HG03439 (cell line): ENCODE measurements at regions not wholly inside any gene's neighbourhood (a gene's known extent, or its start where the extent isn't known, plus 50 kb on each side); places are given as distances from the start of the nearest gene placed in this dataset.

Source experiments
- ATAC-seq: cut with Tn5 transposase; IDR thresholded peaks from one replicate; pipeline ENCODE4 v1.9.1; 2021; ENCODE audit warnings: mild to moderate bottlenecking, moderate library complexity; ENCODE audit not compliant: unreplicated experiment

DNA sequence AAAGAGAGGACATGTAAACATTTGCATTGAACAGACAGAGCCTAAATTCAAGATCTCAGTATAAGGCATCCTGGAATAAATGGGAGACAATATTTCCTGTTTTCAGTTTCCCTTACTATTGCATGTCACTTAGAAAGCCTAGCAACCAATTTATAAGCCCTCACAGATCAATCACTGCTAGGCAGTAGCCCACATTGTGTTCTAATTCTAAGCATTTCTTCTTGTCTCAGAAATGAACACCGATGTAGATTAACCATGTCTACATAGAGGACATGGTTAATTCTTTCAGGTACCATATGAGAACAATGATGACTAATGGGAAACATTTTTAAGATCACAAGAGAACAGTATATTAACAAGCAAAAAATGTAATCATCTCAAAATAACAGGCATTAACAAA, 79.6 kb upstream of the HMHB1 start:
- ATAC-seq: no peak

- ATAC-seq: no peak
These were observed 81.7 kb upstream of the HMHB1 start for GRCh38 chr5:143730112-143730801.

- no peak for ATAC-seq
These were observed 82.5 kb upstream of the HMHB1 start for GRCh38 chr5:143729334-143729946.

DNA sequence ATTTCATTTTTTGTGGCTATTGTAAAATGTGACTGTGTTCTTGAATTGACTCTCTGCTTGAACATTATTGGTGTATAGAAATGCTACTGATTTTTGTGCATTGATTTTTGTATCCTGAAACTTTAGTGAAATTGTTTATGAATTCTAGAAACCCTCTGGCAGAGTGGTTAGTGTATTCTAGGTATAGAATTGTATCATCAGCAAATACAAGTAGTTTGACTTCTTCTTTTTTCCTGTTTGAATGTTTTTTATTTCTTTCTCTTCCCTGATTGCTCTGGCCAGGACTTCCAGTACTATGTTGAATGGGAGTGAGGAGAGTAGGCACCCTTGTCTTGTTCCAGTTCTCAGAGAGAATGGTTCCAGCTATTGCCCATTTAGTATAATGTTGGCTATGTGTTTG, 88.8 kb upstream of the HMHB1 start:
- ATAC-seq: no peak

DNA sequence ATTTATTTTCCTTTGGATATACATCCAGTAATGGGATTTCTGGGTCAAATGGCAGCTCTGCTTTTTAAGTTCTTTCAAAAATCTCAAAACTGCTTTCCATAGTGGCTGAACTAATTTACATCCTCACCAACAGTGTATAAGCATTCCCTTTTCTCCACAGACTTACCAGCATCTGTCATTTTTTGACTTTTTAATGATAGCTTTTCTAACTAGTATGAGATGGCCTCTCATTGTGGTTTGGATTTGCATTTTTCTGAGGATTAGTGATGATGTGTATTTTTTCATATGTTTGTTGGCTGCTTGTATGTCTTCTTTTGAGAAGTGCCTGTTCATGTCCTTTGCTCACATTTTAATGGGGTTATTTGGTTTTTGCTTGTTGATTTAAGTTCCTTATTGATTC, 90.0 kb upstream of the HMHB1 start:
- no peak for ATAC-seq

GRCh38 chr5:143720689-143721088, 91.3 kb upstream of the HMHB1 start:
- ATAC-seq: no peak

DNA sequence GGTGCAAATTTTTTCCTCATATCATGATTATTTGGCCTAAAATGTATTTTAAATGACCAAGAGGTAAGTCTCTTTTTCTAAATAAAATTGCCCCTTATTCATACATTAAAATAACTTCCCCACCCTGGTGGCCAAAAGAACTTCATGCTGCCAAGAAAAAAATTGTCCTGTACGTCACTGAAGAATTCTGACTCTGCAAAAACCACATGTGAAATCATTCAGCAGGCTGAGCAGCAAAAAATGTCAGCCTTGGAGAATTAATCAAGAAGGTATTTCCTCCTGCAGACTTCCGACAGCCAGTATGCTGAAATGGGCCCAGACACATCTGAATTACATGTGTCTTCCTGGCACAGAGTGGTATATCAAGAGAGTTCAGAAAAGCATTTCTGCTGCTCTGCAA, 94.6 kb upstream of the HMHB1 start:
- ATAC-seq: no peak

- no peak for ATAC-seq
These were observed 95.1 kb upstream of the HMHB1 start for GRCh38 chr5:143716881-143717280.

GRCh38 chr5:143715616-143716015, 96.3 kb upstream of the HMHB1 start:
- no peak for ATAC-seq

- no peak for ATAC-seq
These were observed 97.3 kb upstream of the HMHB1 start for GRCh38 chr5:143714629-143715028.

DNA sequence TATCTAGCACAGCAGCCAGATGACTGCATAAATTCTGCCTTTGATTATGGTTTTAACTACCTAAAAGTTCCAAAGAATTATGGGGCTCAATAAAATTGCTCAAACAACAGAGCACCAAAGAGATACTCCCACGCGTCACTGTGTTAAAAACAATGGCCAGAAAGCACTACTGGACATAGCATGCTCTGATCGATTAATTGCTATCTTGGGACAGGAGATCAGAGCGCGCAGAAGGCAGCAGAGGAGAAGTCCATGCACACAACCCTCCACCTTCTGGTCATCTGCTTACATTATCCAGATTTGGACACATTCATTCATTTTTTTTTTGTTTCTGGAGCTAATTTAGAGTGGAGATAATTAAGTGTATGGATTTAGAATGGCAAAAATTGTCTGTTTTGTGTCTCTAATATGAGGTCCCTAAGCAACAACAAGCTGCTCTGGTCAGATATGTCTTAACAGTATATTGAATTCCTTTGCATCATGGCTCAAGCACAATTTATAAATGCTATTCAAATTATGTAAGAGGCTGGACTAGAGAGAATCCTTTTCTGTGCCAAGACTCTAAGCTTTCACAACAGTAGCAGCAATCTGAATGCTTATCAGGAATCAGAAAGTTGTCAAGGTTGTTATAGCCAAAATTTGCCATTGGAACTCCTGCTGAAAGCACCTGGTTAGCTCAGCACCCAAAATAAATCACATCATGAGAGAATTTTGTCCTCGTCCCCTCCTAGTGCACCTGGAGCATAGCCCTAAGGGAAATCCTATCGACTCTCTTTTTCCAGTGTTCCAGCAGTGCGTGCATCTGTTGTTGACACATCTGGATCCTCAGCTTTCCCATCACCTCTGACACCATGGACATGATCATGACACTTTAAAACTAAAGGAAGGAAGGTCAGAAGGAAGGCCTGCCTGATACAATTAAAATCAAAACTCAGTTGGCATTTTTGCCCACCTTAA, 98.6 kb upstream of the HMHB1 start:
- no peak for ATAC-seq

GRCh38 chr5:143708672-143709071, 103.3 kb upstream of the HMHB1 start:
- ATAC-seq: no peak

GRCh38 chr5:143707806-143708205, 104.2 kb upstream of the HMHB1 start:
- ATAC-seq: no peak

- ATAC-seq: no peak
These were observed 106.6 kb upstream of the HMHB1 start for GRCh38 chr5:143705381-143705780.

DNA sequence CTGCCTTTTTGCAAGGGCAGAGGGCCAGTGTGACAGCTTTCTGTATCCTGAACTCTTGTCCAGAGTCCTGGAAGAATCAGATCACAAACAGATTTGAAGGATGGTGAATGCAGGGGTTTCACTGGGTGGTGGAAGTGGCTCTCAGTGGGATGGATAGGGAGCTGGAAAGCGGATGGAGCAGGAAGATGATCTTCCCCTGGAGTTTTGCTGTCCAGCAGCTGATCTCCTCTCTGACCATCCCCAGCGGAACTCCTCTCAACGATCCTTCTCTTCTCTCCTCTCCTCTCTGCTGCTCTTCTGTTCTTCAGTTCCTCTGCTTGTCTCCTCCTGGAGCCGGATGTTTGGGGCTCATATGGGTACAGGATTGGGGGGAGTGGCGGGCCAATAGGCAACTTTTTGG, 108.3 kb upstream of the HMHB1 start:
- no peak for ATAC-seq

- no peak for ATAC-seq
These were observed 110.5 kb upstream of the HMHB1 start for GRCh38 chr5:143701493-143701892.

DNA sequence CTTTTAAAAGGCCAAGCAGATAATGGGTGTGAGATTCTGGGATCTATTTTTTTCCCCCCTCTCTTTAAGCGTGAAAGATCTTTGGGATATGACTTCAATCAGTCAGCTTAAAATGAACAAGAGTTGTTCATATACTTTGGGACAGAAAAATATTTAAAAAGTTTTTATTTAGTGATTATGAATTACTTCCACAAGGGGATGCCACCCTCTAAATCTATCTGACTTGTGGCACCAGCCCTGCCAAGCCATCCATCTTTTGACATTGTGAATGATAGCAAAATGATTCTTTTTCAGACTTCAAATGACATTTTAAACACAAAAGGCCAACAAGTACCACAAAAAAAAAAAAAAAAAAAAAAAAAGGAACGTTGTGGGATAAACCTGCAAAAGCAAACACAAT, 111.0 kb upstream of the HMHB1 start:
- no peak for ATAC-seq

- no peak for ATAC-seq
These were observed 112.8 kb upstream of the HMHB1 start for GRCh38 chr5:143699121-143699520.

DNA sequence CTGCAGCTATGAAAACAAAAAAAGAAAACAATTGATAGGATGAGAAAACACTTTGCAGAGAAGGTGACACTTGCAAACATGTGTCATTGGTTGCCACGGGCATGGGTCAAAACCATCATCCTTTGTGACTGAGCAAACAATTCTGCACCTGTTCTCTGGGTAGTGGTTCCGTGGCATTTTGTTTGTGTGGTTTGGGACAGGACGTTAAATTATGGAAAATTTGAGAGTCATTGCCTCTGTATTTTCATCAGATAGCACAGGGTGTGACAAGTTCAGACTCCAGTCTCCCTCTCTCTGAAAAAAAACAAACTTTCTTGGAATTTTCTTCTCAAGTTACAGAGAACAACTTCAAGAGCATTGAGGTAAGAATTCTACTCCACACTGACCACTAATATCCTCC, 113.4 kb upstream of the HMHB1 start:
- no peak for ATAC-seq

DNA sequence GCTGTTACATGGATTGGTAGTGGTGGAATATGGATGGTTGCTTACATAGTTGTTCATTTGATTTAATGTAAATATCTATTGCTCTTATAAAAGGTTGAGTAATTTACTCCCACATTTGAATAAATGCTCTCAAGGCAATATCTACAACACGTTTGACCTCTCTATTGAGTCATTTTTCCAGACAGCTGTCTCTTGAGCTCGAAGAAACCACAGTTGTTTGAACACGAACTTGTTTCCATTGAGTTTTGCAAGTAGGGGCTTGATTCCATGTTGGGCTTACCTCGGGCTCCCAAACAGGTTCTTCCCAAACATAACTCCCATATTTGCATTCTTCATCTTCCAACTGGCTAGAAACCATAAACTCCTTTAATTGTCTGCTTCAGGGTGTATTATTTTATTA, 115.0 kb upstream of the HMHB1 start:
- no peak for ATAC-seq

DNA sequence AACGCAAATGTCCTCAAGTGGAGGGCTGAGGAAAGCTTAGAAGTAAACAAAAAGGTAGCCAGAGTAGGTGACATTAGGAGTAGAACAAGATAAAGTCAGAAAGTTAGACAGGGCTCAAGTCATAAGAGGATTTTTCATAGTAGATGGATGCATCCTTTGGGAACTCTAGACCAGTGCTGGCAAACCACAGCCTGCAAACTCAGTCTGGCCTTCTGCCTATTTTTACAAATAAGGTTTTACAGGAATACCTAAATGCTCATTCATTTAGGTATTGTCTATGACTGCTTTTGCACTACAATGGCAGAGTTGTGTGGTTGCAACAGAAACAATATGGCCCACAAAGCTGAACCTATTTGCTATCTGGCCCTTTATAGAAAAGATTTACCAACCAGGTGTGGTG, 116.0 kb upstream of the HMHB1 start:
- ATAC-seq: no peak
